ENCODE measurements at regions not wholly inside any gene's neighbourhood (a gene's known extent, or its start where the extent isn't known, plus 50 kb on each side); places are given as distances from the start of the nearest gene placed in this dataset.

DNA sequence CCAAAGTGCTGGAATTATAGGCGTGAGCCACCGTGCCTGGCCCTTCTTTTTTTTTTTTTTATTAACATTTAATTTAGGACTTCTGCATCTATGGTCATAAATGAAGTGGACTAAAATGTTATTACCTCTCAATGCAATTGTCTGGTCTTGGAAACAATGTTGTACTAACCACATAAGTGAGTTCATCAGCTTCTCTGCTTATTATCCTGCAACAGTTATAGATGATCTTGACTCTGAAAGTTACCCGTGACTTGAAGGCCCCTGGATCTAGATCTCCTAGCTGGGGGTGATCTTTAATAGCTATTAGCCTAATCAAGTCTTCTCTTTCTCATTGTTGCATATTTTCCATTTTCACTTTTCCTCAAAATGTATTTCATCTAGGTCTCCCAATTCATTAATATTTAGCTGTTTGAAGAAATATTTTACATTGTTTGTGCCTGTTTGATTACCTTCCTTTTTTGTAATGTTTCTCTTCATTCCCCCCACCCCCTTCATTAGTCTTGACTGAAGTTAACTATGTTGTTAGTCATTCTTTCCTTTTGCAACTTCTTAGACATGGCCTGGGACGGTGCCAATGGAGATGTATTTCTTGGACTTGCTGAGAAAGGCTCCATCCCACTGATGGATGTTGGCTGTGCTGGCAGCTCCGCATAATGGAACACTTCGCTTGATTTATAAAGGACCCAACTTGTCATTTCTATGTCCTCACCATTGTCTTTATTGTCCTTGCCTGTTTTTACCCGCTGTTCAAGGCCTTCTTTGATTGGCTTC, 141.6 kb upstream of the RIOK3 start:
- ChIA-PET CTCF (no interaction called here), POLR2A (no interaction called here)
- no peak overlapping the region for H3K4me3 ChIP-seq
- FAIRE-seq (no peak), DNase-seq (ENCODE audit: low read depth in 1 of 2, low spot score in 1 of 2) (no peak), ATAC-seq (no peak)
- H3K4me1 ChIP-seq, result peaks cover 12% of the 10 kb centered on the region; the same call in 2 of the 3 replicates
- no peaks in the 10 kb centered on the region for H3K9me3 ChIP-seq
- TF ChIP-seq EP300 (IDR thresholded peaks at IDR 0.05) (no peak), NR3C1 (IDR thresholded peaks at IDR 0.05) (no peak), NFE2L2 (conservative IDR thresholded peaks at IDR 0.05; ENCODE audit: low read length) (no peak), CEBPB (IDR thresholded peaks at IDR 0.05) (no peak), KDM1A (IDR thresholded peaks at IDR 0.05; ENCODE audit: low read depth) (no peak), KDM5A (IDR thresholded peaks at IDR 0.05) (no peak), CBX2 (IDR thresholded peaks at IDR 0.05; ENCODE audit: borderline replicate concordance, low read depth) (no peak), ZNF302 (CRISPR knock-in tag; IDR thresholded peaks at IDR 0.05) (no peak), CHD2 (IDR thresholded peaks at IDR 0.05; ENCODE audit: low read length, partially characterized antibody) (no peak), JUNB (IDR thresholded peaks at IDR 0.05) (no peak), MAFK (IDR thresholded peaks at IDR 0.05; ENCODE audit: partially characterized antibody) (no peak), MAZ (IDR thresholded peaks at IDR 0.05; ENCODE audit: borderline replicate concordance, low read depth, low read length) (no peak), RNF2 (IDR thresholded peaks at IDR 0.05; ENCODE audit: borderline replicate concordance, low read depth) (no peak)
- 95% methylated on average over 7 of the region's 7 CpGs for WGBS (ENCODE audit: missing lambda C conversion rate)
- peak overlapping the region in 1 of 2 experiments; percentile 7; a peak in 1 of 6 replicates for H3K27ac ChIP-seq
- H3K4me2 ChIP-seq, result no peak overlapping the region

DNA sequence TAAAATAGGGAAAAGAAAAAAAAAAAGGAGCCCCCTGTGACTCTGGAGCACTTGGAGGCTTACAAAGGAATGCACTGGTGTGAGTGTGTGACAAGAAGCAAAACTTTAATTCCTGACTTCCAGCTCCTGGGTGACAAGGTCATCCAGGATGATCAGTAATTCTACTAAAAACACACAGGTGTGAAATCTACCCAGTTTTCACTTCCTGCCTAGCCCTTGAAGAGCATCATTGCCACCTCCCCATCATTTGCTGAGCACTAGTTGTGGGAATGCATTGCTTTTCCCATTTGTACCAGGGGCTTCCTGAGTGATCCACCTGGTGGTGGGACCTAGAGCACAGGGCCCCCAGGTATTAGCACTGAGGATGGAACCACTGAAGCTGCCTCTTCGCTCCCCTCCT, 139.7 kb upstream of the RIOK3 start:
- POLR2A ChIA-PET, result no interaction called here
- TF ChIP-seq NR3C1 (IDR thresholded peaks at IDR 0.05) (no peak), MYC (IDR thresholded peaks at IDR 0.05; ENCODE audit: borderline replicate concordance, low read length) (no peak), ZFP36 (IDR thresholded peaks at IDR 0.05; ENCODE audit: borderline replicate concordance, partially characterized antibody) (no peak)
- CTCF ChIA-PET, result interaction anchor here (1.3 kb wide), 1 partner anchor 10 kb away, joined by 3 read pairs; no protein-coding TSS in a partner anchor

DNA sequence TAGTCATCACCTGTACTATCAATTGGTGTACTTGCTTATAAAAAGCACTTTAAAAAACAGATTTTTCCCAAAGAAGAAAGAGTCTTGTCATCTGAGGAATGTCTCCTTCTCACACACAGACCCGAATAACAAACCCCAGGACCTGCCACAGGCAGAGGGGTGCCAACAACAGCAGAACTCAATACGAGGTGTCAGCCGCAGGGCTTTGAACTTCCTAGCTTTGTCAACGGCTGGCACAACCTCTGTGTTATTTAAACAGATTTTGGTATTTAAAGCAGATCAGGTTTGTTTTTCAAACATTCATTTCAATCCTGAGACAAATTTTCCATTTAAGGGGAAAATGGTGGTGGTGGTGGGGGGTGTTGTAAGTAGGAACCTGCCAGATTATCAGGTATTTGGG, 138.4 kb upstream of the RIOK3 start:
- POLR2A ChIA-PET, result no interaction called here
- Histone ChIP-seq H3K4me2 (no peak overlapping the region), H3K9me3 (no peaks in the 10 kb centered on the region), H3K27ac (no peak overlapping the region), H3K4me1 (peaks cover 12% of the 10 kb centered on the region; the same call in 2 of the 3 replicates), H3K4me3 (no peak overlapping the region)
- TF ChIP-seq RAD21 (conservative IDR thresholded peaks at IDR 0.05 in 1 of 2, IDR thresholded peaks at IDR 0.05 in 1 of 2) (no peak), HEYL (CRISPR knock-in tag; IDR thresholded peaks at IDR 0.05) (no peak), POLR2AphosphoS2 (conservative IDR thresholded peaks at IDR 0.05; ENCODE audit: low read length) (no peak)
- ATAC-seq, result no peak
- no peak for DNase-seq (ENCODE audit: low read depth in 1 of 2, low spot score in 1 of 2)
- 81% methylated on average over 4 of the region's 4 CpGs for WGBS (ENCODE audit: missing lambda C conversion rate)
- FAIRE-seq, result no peak
- CTCF ChIA-PET, result no interaction called here

More for the DNA sequence above, 139.7 kb upstream of the RIOK3 start:
- no peak for DNase-seq (ENCODE audit: low read depth in 1 of 2, low spot score in 1 of 2)
- no peak overlapping the region for H3K27ac ChIP-seq
- H3K4me1 ChIP-seq, result peaks cover 12% of the 10 kb centered on the region; the same call in 2 of the 3 replicates
- no peak for ATAC-seq
- no peak for FAIRE-seq
- WGBS (ENCODE audit: missing lambda C conversion rate), result 100% methylated on average over 1 of the region's 1 CpG
- H3K4me2 ChIP-seq, result no peak overlapping the region
- no peaks in the 10 kb centered on the region for H3K9me3 ChIP-seq
- H3K4me3 ChIP-seq, result no peak overlapping the region

DNA sequence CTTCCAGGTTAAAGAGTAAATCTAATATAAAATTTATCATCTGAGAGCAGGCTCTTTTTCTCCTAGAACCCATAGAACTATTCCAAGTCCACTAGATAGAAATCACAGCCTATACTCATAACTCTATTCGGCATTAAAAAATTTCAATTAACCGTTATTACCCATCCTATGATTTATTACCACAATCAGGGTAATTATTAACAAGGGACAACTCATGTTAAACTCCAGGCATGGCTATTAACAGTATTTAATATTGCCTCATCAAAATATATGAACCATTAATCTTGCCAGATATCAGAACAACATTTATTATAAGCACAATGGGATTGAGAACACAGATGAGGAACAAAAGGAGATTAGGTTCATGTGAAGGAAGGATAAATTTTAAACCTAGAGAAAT, 136.8 kb upstream of the RIOK3 start:
- ATAC-seq (no peak), DNase-seq (ENCODE audit: low read depth in 1 of 2, low spot score in 1 of 2) (no peak), FAIRE-seq (no peak)
- no peak overlapping the region for H3K27ac ChIP-seq
- no peak overlapping the region for H3K4me2 ChIP-seq
- H3K4me3 ChIP-seq, result no peak overlapping the region
- H3K9me3 ChIP-seq, result no peaks in the 10 kb centered on the region
- ChIA-PET CTCF (no interaction called here), POLR2A (no interaction called here)
- TF ChIP-seq JUNB (IDR thresholded peaks at IDR 0.05) (no peak), TFCP2L1 (CRISPR knock-in tag; IDR thresholded peaks at IDR 0.05) (no peak), RCOR1 (IDR thresholded peaks at IDR 0.05; ENCODE audit: low read depth, low read length) (no peak), GATA3 (IDR thresholded peaks at IDR 0.05; ENCODE audit: borderline replicate concordance) (no peak), BHLHE40 (IDR thresholded peaks at IDR 0.05; ENCODE audit: low read depth, low read length) (no peak)
- TF ChIP-seq, protein P1, sequence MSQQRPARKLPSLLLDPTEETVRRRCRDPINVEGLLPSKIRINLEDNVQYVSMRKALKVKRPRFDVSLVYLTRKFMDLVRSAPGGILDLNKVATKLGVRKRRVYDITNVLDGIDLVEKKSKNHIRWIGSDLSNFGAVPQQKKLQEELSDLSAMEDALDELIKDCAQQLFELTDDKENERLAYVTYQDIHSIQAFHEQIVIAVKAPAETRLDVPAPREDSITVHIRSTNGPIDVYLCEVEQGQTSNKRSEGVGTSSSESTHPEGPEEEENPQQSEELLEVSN (IDR thresholded peaks at IDR 0.05; ENCODE audit: borderline replicate concordance, low read depth), result no peak
- TF ChIP-seq, protein P2, sequence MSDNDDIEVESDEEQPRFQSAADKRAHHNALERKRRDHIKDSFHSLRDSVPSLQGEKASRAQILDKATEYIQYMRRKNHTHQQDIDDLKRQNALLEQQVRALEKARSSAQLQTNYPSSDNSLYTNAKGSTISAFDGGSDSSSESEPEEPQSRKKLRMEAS (IDR thresholded peaks at IDR 0.05), result no peak
- WGBS (ENCODE audit: missing lambda C conversion rate), result 82% methylated on average over 2 of the region's 2 CpGs
- peaks cover 12% of the 10 kb centered on the region; the same call in 2 of the 3 replicates for H3K4me1 ChIP-seq

All from A549 (cell line).